HEK293 (cell line): ENCODE measurements at regions not wholly inside any gene's neighbourhood (a gene's known extent, or its start where the extent isn't known, plus 50 kb on each side); places are given as distances from the start of the nearest gene placed in this dataset.
A peak's percentile ranks its signal among the peaks of the same experiment; 100 is the strongest.

ENCODE experiments used
- CTCF ChIA-PET: fragments of 350-600 bp; formaldehyde crosslinking; extraction: SDS; loops from one replicate; lab custom pipeline; 2021; ENCODE audit warnings: antibody characterized with exemption; lab: Yijun Ruan, JAX
- POLR2A ChIA-PET: fragments of 300-600 bp; formaldehyde crosslinking; extraction: SDS; loops from one replicate; lab custom pipeline; 2020; ENCODE audit warnings: antibody characterized with exemption, inconsistent platforms; lab: Yijun Ruan, JAX
- H3K27ac ChIP-seq: fragments of 200-500 bp; sonication (Bioruptor generic); 2 replicates; pipeline ENCODE4 v1.5.1; 2014; ENCODE audit warnings: low read depth, low read length, control low read depth, inconsistent platforms; ENCODE audit errors: extremely low read depth
- H3K36me3 ChIP-seq, 2 experiments: fragments of 200-500 bp in 1 of 2; sonication (Bioruptor generic) in 1 of 2; 1 replicate in 1 of 2; 2 replicates in 1 of 2; pipeline ENCODE4 v1.5.1; 2014 to 2017; ENCODE audit warnings: inconsistent platforms in 2 of 2, low read length in 2 of 2; ENCODE audit not compliant: control insufficient read depth in 2 of 2, insufficient read depth in 1 of 2
- H3K4me1 ChIP-seq: fragments of 200-500 bp; sonication (Bioruptor generic); 2 replicates; pipeline ENCODE4 v1.5.1; 2014; ENCODE audit warnings: mild to moderate bottlenecking, low read length, inconsistent platforms; ENCODE audit not compliant: control insufficient read depth, insufficient read depth
- H3K4me3 ChIP-seq: 2 replicates; pipeline ENCODE4 v1.5.1; 2011; ENCODE audit warnings: low read depth, mild to moderate bottlenecking, control low read depth, low read length, moderate library complexity
- H3K9me3 ChIP-seq: fragments of 200-500 bp; sonication (Bioruptor generic); 2 replicates; pipeline ENCODE4 v1.5.1; 2014; ENCODE audit warnings: low read depth, low read length, inconsistent platforms; ENCODE audit not compliant: control insufficient read depth, insufficient read depth
- EGR2 ChIP-seq: fragments of 450-650 bp; formaldehyde crosslinking; IDR thresholded peaks from 2 replicates; pipeline ENCODE4 v1.5.1; 2016; ENCODE audit warnings: low read depth, missing biosample characterization, missing genetic modification characterization
- GLIS1 ChIP-seq: fragments of 450-650 bp; formaldehyde crosslinking; IDR thresholded peaks from 2 replicates; pipeline ENCODE4 v1.5.1; 2016; ENCODE audit warnings: missing biosample characterization, missing genetic modification characterization
- ZBTB6 ChIP-seq: fragments of 450-650 bp; formaldehyde crosslinking; IDR thresholded peaks from 2 replicates; pipeline ENCODE4 v1.5.1; 2017; ENCODE audit warnings: missing biosample characterization, missing genetic modification characterization
- ZNF112 ChIP-seq: fragments of 450-650 bp; formaldehyde crosslinking; IDR thresholded peaks from 2 replicates; pipeline ENCODE4 v1.5.0; 2017; ENCODE audit warnings: missing biosample characterization, missing genetic modification characterization
- ZNF114 ChIP-seq: fragments of 450-650 bp; formaldehyde crosslinking; IDR thresholded peaks from 2 replicates; pipeline ENCODE4 v1.5.0; 2017; ENCODE audit warnings: missing biosample characterization, missing genetic modification characterization
- ZNF248 ChIP-seq: fragments of 450-650 bp; formaldehyde crosslinking; IDR thresholded peaks from 2 replicates; pipeline ENCODE4 v1.5.1; 2017; ENCODE audit warnings: missing biosample characterization, missing genetic modification characterization
- ZNF37A ChIP-seq: fragments of 450-650 bp; IDR thresholded peaks from 2 replicates; pipeline ENCODE4 v1.5.1; 2018; ENCODE audit warnings: missing biosample characterization, missing genetic modification characterization
- ZNF544 ChIP-seq: fragments of 450-650 bp; formaldehyde crosslinking; IDR thresholded peaks from 2 replicates; pipeline ENCODE4 v1.5.0; 2017; ENCODE audit warnings: missing biosample characterization, missing genetic modification characterization
- ZNF623 ChIP-seq: fragments of 450-650 bp; formaldehyde crosslinking; IDR thresholded peaks from 2 replicates; pipeline ENCODE4 v1.5.1; 2016; ENCODE audit warnings: missing biosample characterization, missing genetic modification characterization
- ZNF654 ChIP-seq: fragments of 450-650 bp; formaldehyde crosslinking; IDR thresholded peaks from 2 replicates; pipeline ENCODE4 v1.5.1; 2016; ENCODE audit warnings: low read depth, missing biosample characterization, missing genetic modification characterization
- ZNF658 ChIP-seq: fragments of 450-650 bp; formaldehyde crosslinking; IDR thresholded peaks from 2 replicates; pipeline ENCODE4; 2016; ENCODE audit warnings: missing biosample characterization, missing genetic modification characterization
- ZNF830 ChIP-seq: fragments of 450-650 bp; IDR thresholded peaks from 2 replicates; pipeline ENCODE4 v1.5.0; 2018; ENCODE audit warnings: missing biosample characterization, missing genetic modification characterization, low read depth, mild to moderate bottlenecking, moderate library complexity
- TF ChIP-seq, protein P1 (sequence below): fragments of 450-650 bp; formaldehyde crosslinking; IDR thresholded peaks from 2 replicates; pipeline ENCODE4 v1.5.1; 2016; ENCODE audit warnings: missing biosample characterization, missing genetic modification characterization
- TF ChIP-seq, protein P2 (sequence below): fragments of 450-650 bp; formaldehyde crosslinking; IDR thresholded peaks from 2 replicates; pipeline ENCODE4 v1.5.1; 2016; ENCODE audit warnings: missing biosample characterization, missing genetic modification characterization
- TF ChIP-seq, protein P3 (sequence below): fragments of 450-650 bp; formaldehyde crosslinking; IDR thresholded peaks from 2 replicates; pipeline ENCODE4 v1.5.1; 2017; ENCODE audit warnings: missing biosample characterization, missing genetic modification characterization
- TF ChIP-seq, protein P4 (sequence below): fragments of 450-650 bp; formaldehyde crosslinking; IDR thresholded peaks from 2 replicates; pipeline ENCODE4 v1.5.1; 2016; ENCODE audit warnings: missing biosample characterization, missing genetic modification characterization
- TF ChIP-seq, protein P5 (sequence below): fragments of 450-650 bp; formaldehyde crosslinking; IDR thresholded peaks from 2 replicates; pipeline ENCODE4 v1.5.1; 2017; ENCODE audit warnings: missing biosample characterization, missing genetic modification characterization

DNA sequence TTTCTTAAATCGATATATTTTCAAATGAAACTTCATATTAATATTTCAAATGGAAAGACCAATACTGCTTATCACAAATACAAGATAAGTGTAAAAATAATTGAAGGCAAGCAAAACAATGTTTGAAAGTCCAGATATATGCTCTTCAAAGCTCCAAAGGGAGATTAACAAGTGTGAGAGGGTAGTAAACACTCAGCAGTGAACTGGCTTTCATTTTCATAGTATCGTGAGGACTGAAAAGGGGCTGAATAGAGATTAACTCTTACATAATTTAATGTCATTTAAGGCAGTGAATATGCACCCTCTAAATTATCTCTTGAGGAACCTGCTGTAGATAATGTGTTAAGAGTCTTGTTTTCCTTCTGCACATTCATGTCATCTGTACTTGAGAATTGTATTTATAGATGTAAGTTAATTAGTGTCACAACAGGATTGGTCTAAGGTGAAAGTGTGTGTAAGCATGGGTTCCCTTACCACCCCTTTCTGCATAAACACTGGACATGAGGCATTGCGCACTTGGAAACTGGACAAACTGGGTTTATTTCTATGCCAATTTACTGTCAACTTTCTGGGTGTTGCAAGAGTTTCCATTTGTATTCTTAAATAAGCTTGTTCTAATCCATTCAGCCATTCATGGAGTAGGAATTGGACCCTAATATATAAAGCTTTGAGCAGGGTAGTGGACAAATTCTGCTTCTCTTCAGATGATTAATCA lies 76.7 kb upstream of the SESTD1 start (continued):
- TF ChIP-seq, protein P1, sequence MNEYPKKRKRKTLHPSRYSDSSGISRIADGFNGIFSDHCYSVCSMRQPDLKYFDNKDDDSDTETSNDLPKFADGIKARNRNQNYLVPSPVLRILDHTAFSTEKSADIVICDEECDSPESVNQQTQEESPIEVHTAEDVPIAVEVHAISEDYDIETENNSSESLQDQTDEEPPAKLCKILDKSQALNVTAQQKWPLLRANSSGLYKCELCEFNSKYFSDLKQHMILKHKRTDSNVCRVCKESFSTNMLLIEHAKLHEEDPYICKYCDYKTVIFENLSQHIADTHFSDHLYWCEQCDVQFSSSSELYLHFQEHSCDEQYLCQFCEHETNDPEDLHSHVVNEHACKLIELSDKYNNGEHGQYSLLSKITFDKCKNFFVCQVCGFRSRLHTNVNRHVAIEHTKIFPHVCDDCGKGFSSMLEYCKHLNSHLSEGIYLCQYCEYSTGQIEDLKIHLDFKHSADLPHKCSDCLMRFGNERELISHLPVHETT (tag by site-specific recombination) = no peak
- TF ChIP-seq ZNF830 (no peak), ZNF114 (tag by site-specific recombination) (no peak)

- Histone ChIP-seq H3K4me3 (no peak overlapping the region), H3K4me1 (no peaks in the 10 kb centered on the region), H3K27ac (no peak overlapping the region), H3K9me3 (no peaks in the 10 kb centered on the region)
- POLR2A ChIA-PET = no interaction called here
- no peak for TF ChIP-seq EGR2
- TF ChIP-seq, protein P2, sequence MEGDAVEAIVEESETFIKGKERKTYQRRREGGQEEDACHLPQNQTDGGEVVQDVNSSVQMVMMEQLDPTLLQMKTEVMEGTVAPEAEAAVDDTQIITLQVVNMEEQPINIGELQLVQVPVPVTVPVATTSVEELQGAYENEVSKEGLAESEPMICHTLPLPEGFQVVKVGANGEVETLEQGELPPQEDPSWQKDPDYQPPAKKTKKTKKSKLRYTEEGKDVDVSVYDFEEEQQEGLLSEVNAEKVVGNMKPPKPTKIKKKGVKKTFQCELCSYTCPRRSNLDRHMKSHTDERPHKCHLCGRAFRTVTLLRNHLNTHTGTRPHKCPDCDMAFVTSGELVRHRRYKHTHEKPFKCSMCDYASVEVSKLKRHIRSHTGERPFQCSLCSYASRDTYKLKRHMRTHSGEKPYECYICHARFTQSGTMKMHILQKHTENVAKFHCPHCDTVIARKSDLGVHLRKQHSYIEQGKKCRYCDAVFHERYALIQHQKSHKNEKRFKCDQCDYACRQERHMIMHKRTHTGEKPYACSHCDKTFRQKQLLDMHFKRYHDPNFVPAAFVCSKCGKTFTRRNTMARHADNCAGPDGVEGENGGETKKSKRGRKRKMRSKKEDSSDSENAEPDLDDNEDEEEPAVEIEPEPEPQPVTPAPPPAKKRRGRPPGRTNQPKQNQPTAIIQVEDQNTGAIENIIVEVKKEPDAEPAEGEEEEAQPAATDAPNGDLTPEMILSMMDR = peak; percentile 27
- TF ChIP-seq, protein P3, sequence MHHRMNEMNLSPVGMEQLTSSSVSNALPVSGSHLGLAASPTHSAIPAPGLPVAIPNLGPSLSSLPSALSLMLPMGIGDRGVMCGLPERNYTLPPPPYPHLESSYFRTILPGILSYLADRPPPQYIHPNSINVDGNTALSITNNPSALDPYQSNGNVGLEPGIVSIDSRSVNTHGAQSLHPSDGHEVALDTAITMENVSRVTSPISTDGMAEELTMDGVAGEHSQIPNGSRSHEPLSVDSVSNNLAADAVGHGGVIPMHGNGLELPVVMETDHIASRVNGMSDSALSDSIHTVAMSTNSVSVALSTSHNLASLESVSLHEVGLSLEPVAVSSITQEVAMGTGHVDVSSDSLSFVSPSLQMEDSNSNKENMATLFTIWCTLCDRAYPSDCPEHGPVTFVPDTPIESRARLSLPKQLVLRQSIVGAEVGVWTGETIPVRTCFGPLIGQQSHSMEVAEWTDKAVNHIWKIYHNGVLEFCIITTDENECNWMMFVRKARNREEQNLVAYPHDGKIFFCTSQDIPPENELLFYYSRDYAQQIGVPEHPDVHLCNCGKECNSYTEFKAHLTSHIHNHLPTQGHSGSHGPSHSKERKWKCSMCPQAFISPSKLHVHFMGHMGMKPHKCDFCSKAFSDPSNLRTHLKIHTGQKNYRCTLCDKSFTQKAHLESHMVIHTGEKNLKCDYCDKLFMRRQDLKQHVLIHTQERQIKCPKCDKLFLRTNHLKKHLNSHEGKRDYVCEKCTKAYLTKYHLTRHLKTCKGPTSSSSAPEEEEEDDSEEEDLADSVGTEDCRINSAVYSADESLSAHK (tag by site-specific recombination) = no peak
- TF ChIP-seq ZNF658 (tag by site-specific recombination) = no peak
- no peak for TF ChIP-seq GLIS1
- TF ChIP-seq ZNF37A = no peak
- TF ChIP-seq ZNF623 (tag by site-specific recombination) = no peak
- no peak for TF ChIP-seq ZNF112 (tag by site-specific recombination)
- peak; percentile 16; the same call in 1 of the 2 replicates for TF ChIP-seq ZNF654 (tag by site-specific recombination)
- TF ChIP-seq, protein P4, sequence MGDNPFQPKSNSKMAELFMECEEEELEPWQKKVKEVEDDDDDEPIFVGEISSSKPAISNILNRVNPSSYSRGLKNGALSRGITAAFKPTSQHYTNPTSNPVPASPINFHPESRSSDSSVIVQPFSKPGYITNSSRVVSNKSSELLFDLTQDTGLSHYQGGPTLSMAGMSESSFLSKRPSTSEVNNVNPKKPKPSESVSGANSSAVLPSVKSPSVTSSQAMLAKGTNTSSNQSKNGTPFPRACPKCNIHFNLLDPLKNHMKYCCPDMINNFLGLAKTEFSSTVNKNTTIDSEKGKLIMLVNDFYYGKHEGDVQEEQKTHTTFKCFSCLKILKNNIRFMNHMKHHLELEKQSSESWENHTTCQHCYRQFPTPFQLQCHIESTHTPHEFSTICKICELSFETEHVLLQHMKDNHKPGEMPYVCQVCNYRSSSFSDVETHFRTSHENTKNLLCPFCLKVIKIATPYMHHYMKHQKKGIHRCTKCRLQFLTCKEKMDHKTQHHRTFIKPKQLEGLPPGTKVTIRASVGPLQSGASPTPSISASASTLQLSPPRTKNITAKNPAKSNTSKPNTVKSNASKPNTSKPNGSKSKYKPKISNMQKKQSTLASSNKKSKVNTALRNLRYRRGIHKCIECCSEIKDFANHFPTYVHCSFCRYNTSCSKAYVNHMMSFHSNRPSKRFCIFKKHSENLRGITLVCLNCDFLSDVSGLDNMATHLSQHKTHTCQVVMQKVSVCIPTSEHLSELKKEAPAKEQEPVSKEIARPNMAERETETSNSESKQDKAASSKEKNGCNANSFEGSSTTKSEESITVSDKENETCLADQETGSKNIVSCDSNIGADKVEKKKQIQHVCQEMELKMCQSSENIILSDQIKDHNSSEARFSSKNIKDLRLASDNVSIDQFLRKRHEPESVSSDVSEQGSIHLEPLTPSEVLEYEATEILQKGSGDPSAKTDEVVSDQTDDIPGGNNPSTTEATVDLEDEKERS (tag by site-specific recombination) = no peak
- TF ChIP-seq ZNF248 (tag by site-specific recombination) = no peak
- no peak for TF ChIP-seq ZNF544 (tag by site-specific recombination)
- TF ChIP-seq, all 188 proteins: peak for 2
- no peaks in the 10 kb centered on the region for H3K36me3 ChIP-seq
- CTCF ChIA-PET = interaction anchor here (0.5 to 1.5 kb wide), 4 partner anchors 14 to 545 kb away, joined by 3 to 5 read pairs (median 4); no protein-coding TSS in a partner anchor
Observed at GRCh38 chr2:179340678-179341077, 76.0 kb upstream of the SESTD1 start.

- Histone ChIP-seq H3K4me3 (no peak overlapping the region), H3K9me3 (no peaks in the 10 kb centered on the region), H3K36me3 (no peaks in the 10 kb centered on the region), H3K4me1 (no peaks in the 10 kb centered on the region), H3K27ac (no peak overlapping the region)
- TF ChIP-seq, protein P5, sequence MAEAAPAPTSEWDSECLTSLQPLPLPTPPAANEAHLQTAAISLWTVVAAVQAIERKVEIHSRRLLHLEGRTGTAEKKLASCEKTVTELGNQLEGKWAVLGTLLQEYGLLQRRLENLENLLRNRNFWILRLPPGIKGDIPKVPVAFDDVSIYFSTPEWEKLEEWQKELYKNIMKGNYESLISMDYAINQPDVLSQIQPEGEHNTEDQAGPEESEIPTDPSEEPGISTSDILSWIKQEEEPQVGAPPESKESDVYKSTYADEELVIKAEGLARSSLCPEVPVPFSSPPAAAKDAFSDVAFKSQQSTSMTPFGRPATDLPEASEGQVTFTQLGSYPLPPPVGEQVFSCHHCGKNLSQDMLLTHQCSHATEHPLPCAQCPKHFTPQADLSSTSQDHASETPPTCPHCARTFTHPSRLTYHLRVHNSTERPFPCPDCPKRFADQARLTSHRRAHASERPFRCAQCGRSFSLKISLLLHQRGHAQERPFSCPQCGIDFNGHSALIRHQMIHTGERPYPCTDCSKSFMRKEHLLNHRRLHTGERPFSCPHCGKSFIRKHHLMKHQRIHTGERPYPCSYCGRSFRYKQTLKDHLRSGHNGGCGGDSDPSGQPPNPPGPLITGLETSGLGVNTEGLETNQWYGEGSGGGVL (tag by site-specific recombination) = no peak
- TF ChIP-seq ZBTB6 (tag by site-specific recombination) = no peak
- POLR2A ChIA-PET = no interaction called here
- CTCF ChIA-PET = interaction anchor here (0.7 kb wide), 1 partner anchor 1808 kb away, joined by 3 read pairs; no protein-coding TSS in a partner anchor
Observed at GRCh38 chr2:179338681-179339080, 74.0 kb upstream of the SESTD1 start.
